GM23338 (cell line): ENCODE measurements at regions not wholly inside any gene's neighbourhood (a gene's known extent, or its start where the extent isn't known, plus 50 kb on each side); places are given as distances from the start of the nearest gene placed in this dataset.

Source experiments
- EZH2 ChIP-seq: fragments of 200-600 bp; sonication (generic); IDR thresholded peaks from one replicate; pipeline ENCODE4 v1.8.0; 2017; ENCODE audit warnings: antibody characterized with exemption, mild to moderate bottlenecking, low read depth; ENCODE audit not compliant: unreplicated experiment
- EZH2phosphoT487 ChIP-seq: fragments of 200-600 bp; sonication (generic); IDR thresholded peaks from one replicate; pipeline ENCODE4 v1.8.1; 2018; ENCODE audit warnings: antibody characterized with exemption; ENCODE audit not compliant: unreplicated experiment
- NANOG ChIP-seq: IDR thresholded peaks from 2 replicates; pipeline ENCODE4 v1.6.1; 2016; ENCODE audit warnings: antibody characterized with exemption, borderline replicate concordance
- POLR2AphosphoS5 ChIP-seq: IDR thresholded peaks from 2 replicates; pipeline ENCODE4 v1.6.1; 2016; ENCODE audit warnings: antibody characterized with exemption, low read depth
- ZNF331 ChIP-seq: fragments of 250-450 bp; sonication (Bioruptor Pico); IDR thresholded peaks from 2 replicates; pipeline ENCODE4 v1.5.0; 2020; ENCODE audit warnings: low read depth, mild to moderate bottlenecking, moderate library complexity
- ZNF462 ChIP-seq: fragments of 250-450 bp; sonication (Bioruptor Pico); IDR thresholded peaks from 2 replicates; pipeline ENCODE4 v1.5.0; 2020; ENCODE audit warnings: mild to moderate bottlenecking, moderate library complexity
- TF ChIP-seq, protein P1 (sequence below), 2 experiments: fragments of 200-600 bp in 1 of 2; sonication (generic) in 1 of 2; conservative IDR thresholded peaks; 2 replicates each; pipeline versions ENCODE4 v1.5.1 to v1.6.1; 2016 to 2017; ENCODE audit warnings: antibody characterized with exemption in 2 of 2, low read depth in 2 of 2, mild to moderate bottlenecking in 2 of 2, moderate library complexity in 1 of 2
- TF ChIP-seq, protein P2 (sequence below): IDR thresholded peaks from one replicate; pipeline ENCODE4 v1.6.1; 2018; ENCODE audit warnings: antibody characterized with exemption; ENCODE audit not compliant: unreplicated experiment
- TF ChIP-seq, protein P3 (sequence below): IDR thresholded peaks from 2 replicates; pipeline ENCODE4 v1.6.1; 2016; ENCODE audit warnings: antibody characterized with exemption

GRCh38 chr1:82110366-82111254 lies 309.9 kb downstream of the ADGRL2 start:
- TF ChIP-seq, protein P1, sequence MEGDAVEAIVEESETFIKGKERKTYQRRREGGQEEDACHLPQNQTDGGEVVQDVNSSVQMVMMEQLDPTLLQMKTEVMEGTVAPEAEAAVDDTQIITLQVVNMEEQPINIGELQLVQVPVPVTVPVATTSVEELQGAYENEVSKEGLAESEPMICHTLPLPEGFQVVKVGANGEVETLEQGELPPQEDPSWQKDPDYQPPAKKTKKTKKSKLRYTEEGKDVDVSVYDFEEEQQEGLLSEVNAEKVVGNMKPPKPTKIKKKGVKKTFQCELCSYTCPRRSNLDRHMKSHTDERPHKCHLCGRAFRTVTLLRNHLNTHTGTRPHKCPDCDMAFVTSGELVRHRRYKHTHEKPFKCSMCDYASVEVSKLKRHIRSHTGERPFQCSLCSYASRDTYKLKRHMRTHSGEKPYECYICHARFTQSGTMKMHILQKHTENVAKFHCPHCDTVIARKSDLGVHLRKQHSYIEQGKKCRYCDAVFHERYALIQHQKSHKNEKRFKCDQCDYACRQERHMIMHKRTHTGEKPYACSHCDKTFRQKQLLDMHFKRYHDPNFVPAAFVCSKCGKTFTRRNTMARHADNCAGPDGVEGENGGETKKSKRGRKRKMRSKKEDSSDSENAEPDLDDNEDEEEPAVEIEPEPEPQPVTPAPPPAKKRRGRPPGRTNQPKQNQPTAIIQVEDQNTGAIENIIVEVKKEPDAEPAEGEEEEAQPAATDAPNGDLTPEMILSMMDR (conservative IDR thresholded peaks at IDR 0.05; ENCODE audit: low read depth in 2 of 2), result no peak
- TF ChIP-seq, protein P2, sequence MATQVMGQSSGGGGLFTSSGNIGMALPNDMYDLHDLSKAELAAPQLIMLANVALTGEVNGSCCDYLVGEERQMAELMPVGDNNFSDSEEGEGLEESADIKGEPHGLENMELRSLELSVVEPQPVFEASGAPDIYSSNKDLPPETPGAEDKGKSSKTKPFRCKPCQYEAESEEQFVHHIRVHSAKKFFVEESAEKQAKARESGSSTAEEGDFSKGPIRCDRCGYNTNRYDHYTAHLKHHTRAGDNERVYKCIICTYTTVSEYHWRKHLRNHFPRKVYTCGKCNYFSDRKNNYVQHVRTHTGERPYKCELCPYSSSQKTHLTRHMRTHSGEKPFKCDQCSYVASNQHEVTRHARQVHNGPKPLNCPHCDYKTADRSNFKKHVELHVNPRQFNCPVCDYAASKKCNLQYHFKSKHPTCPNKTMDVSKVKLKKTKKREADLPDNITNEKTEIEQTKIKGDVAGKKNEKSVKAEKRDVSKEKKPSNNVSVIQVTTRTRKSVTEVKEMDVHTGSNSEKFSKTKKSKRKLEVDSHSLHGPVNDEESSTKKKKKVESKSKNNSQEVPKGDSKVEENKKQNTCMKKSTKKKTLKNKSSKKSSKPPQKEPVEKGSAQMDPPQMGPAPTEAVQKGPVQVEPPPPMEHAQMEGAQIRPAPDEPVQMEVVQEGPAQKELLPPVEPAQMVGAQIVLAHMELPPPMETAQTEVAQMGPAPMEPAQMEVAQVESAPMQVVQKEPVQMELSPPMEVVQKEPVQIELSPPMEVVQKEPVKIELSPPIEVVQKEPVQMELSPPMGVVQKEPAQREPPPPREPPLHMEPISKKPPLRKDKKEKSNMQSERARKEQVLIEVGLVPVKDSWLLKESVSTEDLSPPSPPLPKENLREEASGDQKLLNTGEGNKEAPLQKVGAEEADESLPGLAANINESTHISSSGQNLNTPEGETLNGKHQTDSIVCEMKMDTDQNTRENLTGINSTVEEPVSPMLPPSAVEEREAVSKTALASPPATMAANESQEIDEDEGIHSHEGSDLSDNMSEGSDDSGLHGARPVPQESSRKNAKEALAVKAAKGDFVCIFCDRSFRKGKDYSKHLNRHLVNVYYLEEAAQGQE, result no peak
- no peak for TF ChIP-seq POLR2AphosphoS5
- TF ChIP-seq NANOG, result no peak
- no peak for TF ChIP-seq EZH2phosphoT487
- no peak for TF ChIP-seq ZNF462 (CRISPR knock-in tag)
- TF ChIP-seq EZH2, result no peak
- TF ChIP-seq ZNF331 (CRISPR knock-in tag), result no peak
- TF ChIP-seq, protein P3, sequence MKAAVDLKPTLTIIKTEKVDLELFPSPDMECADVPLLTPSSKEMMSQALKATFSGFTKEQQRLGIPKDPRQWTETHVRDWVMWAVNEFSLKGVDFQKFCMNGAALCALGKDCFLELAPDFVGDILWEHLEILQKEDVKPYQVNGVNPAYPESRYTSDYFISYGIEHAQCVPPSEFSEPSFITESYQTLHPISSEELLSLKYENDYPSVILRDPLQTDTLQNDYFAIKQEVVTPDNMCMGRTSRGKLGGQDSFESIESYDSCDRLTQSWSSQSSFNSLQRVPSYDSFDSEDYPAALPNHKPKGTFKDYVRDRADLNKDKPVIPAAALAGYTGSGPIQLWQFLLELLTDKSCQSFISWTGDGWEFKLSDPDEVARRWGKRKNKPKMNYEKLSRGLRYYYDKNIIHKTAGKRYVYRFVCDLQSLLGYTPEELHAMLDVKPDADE, result no peak
